ENCODE measurements at regions not wholly inside any gene's neighbourhood (a gene's known extent, or its start where the extent isn't known, plus 50 kb on each side); places are given as distances from the start of the nearest gene placed in this dataset.

DNA sequence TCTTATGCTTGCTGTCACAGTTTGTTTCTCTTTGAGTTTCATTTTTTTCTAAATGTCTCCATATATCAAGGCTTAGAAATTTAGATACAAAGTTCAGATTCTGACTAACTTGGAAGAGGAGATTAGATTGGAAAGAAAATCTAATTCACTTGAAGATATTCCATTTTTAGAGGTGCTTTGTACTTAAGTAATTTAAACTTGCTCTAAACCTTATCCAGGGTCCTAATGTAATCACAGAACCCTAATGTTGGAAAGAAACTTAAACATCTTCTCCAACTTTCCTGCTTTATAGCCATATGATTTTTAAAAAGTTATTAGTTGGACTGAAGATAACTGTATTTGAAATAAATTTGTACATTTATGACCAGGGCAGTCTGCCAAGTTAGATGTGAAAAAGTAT is 81.1 kb upstream of the ARHGEF3 start:
- no peak for TF ChIP-seq POLR2A (IDR thresholded peaks at IDR 0.05)
- no peak for TF ChIP-seq CTCF (IDR thresholded peaks at IDR 0.05)

Measured in adrenal gland (tissue), 5 donors.